Mesenchymal stem cell (in vitro differentiated cells and primary cell): ENCODE measurements at regions not wholly inside any gene's neighbourhood (a gene's known extent, or its start where the extent isn't known, plus 50 kb on each side); places are given as distances from the start of the nearest gene placed in this dataset.

Experiments used
- DNase-seq: peaks from one replicate; pipeline ENCODE4 v3.0.0-alpha.2; 2013
- H2AFZ ChIP-seq: one replicate; pipeline ENCODE4 v1.6.1; 2013; ENCODE audit warnings: low read depth, mild to moderate bottlenecking, control low read depth, inconsistent platforms, low read length, moderate library complexity
- H2AK5ac ChIP-seq: 2 replicates; pipeline ENCODE4 v1.6.1; 2013; ENCODE audit warnings: low read length, moderate library complexity, mild to moderate bottlenecking, inconsistent platforms; ENCODE audit not compliant: severe bottlenecking
- H2BK120ac ChIP-seq: one replicate; pipeline ENCODE4 v1.6.1; 2013; ENCODE audit warnings: low read depth, mild to moderate bottlenecking, inconsistent platforms, low read length, moderate library complexity
- H2BK12ac ChIP-seq, 2 experiments: one replicate each; pipeline ENCODE4 v1.6.1; 2013; ENCODE audit warnings: inconsistent platforms in 2 of 2, low read length in 2 of 2, mild to moderate bottlenecking in 2 of 2, moderate library complexity in 2 of 2, control low read depth in 1 of 2
- H2BK15ac ChIP-seq: one replicate; pipeline ENCODE4 v1.6.1; 2013; ENCODE audit warnings: mild to moderate bottlenecking, low read depth, inconsistent platforms; ENCODE audit not compliant: poor library complexity, severe bottlenecking
- H2BK5ac ChIP-seq: 2 replicates; pipeline ENCODE4 v1.6.1; 2013; ENCODE audit warnings: low read depth, mild to moderate bottlenecking, low read length, control low read depth, inconsistent platforms; ENCODE audit not compliant: poor library complexity, severe bottlenecking
- H3K14ac ChIP-seq, 2 experiments: one replicate each; pipeline ENCODE4 v1.6.1; 2013; ENCODE audit warnings: inconsistent platforms in 2 of 2, low read length in 2 of 2, control low read depth in 1 of 2, mild to moderate bottlenecking in 1 of 2, moderate library complexity in 1 of 2
- H3K18ac ChIP-seq, 2 experiments: one replicate each; pipeline ENCODE4 v1.6.1; 2013; ENCODE audit warnings: inconsistent platforms in 2 of 2, low read length in 2 of 2, control low read depth in 1 of 2, low read depth in 1 of 2, mild to moderate bottlenecking in 1 of 2
- H3K23ac ChIP-seq, 2 experiments: one replicate each; pipeline ENCODE4 v1.6.1; 2013; ENCODE audit warnings: inconsistent platforms in 2 of 2, low read length in 2 of 2, mild to moderate bottlenecking in 2 of 2, moderate library complexity in 2 of 2, control low read depth in 1 of 2
- H3K27ac ChIP-seq: 2 replicates; pipeline ENCODE4 v1.5.1; 2013; ENCODE audit warnings: mild to moderate bottlenecking, moderate library complexity, low read length, control low read depth, inconsistent platforms; ENCODE audit not compliant: poor library complexity, severe bottlenecking
- H3K27me3 ChIP-seq, 2 experiments: 2 replicates each; pipeline versions ENCODE4 v1.6.1 to v1.7.0; 2013; ENCODE audit warnings: low read length in 2 of 2, mild to moderate bottlenecking in 2 of 2, moderate library complexity in 2 of 2, control low read depth in 1 of 2, inconsistent platforms in 1 of 2; ENCODE audit not compliant: control insufficient read depth in 1 of 2, insufficient read depth in 1 of 2
- H3K36me3 ChIP-seq, 2 experiments: 2 replicates each; pipeline versions ENCODE4 v1.6.1 to v1.7.0; 2013; ENCODE audit warnings: low read length in 2 of 2, control low read depth in 1 of 2, inconsistent platforms in 1 of 2, low read depth in 1 of 2, mild to moderate bottlenecking in 1 of 2; ENCODE audit not compliant: insufficient read depth in 2 of 2, control insufficient read depth in 1 of 2
- H3K4ac ChIP-seq, 2 experiments: one replicate each; pipeline ENCODE4 v1.6.1; 2013; ENCODE audit warnings: inconsistent platforms in 2 of 2, low read length in 2 of 2, mild to moderate bottlenecking in 2 of 2, moderate library complexity in 2 of 2, control low read depth in 1 of 2, low read depth in 1 of 2
- H3K4me1 ChIP-seq: 2 replicates; pipeline ENCODE4 v1.6.1; 2013; ENCODE audit warnings: low read depth, low read length, control low read depth; ENCODE audit not compliant: control insufficient read depth, insufficient read depth
- H3K4me2 ChIP-seq: 2 replicates; pipeline ENCODE4 v1.6.1; 2013; ENCODE audit warnings: low read length, mild to moderate bottlenecking, inconsistent platforms; ENCODE audit not compliant: poor library complexity, severe bottlenecking
- H3K4me3 ChIP-seq, 2 experiments: 2 replicates each; pipeline versions ENCODE4 v1.5.1 to v1.7.0; 2013; ENCODE audit warnings: low read length in 2 of 2, mild to moderate bottlenecking in 2 of 2, control low read depth in 1 of 2, low read depth in 1 of 2; ENCODE audit not compliant: insufficient read depth in 1 of 2
- H3K79me1 ChIP-seq: replicated peaks from 2 replicates; pipeline ENCODE4 v1.6.1; 2013; ENCODE audit warnings: mild to moderate bottlenecking, control low read depth, low read length, inconsistent platforms; ENCODE audit not compliant: poor library complexity, severe bottlenecking
- H3K9ac ChIP-seq: 2 replicates; pipeline ENCODE4 v1.7.0; 2013; ENCODE audit warnings: mild to moderate bottlenecking, low read length, moderate library complexity
- H3K9me3 ChIP-seq: 2 replicates; pipeline ENCODE4 v1.7.0; 2013; ENCODE audit warnings: mild to moderate bottlenecking, low read length; ENCODE audit not compliant: control insufficient read depth
- H4K8ac ChIP-seq: one replicate; pipeline ENCODE4 v1.6.1; 2013; ENCODE audit warnings: inconsistent platforms, mild to moderate bottlenecking, low read length, moderate library complexity
- H4K91ac ChIP-seq: one replicate; pipeline ENCODE4 v1.6.1; 2013; ENCODE audit warnings: mild to moderate bottlenecking, low read length, inconsistent platforms
- WGBS: methylation state at CpG from one replicate; pipeline ENCODE4 v1.1.7; 2013; ENCODE audit warnings: mixed read lengths; 5-methylcytosine and 5-hydroxymethylcytosine counted together

DNA sequence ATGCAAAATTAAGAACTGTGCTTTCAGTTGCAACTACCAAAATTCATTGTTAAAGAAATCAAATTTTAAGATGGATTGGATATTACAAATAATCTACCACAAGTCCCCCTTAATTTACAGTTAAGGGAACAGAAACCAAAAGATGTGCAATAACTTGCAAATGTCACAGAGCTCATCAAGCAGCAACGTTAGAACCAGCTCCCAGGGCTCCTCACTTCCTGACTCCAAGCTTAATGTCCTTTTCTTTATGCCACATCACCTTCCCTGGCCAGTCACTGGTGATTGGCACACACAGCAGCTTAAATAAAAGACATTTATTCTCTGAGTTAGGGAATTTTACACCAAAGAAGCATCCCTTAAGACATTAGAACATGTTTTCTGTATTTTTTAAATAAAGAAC is 159.7 kb downstream of the RSL24D1 start:
- H2BK12ac ChIP-seq = no peak overlapping the region
- WGBS = 21% methylated on average over 1 of the region's 1 CpG
- no peak overlapping the region for H3K18ac ChIP-seq
- no peaks in the 10 kb centered on the region for H3K79me1 ChIP-seq
- H3K27me3 ChIP-seq = no peaks in the 10 kb centered on the region
- H3K36me3 ChIP-seq = no peaks in the 10 kb centered on the region
- no peak overlapping the region for H3K27ac ChIP-seq
- no peak overlapping the region for H3K23ac ChIP-seq
- H4K8ac ChIP-seq = no peak overlapping the region
- no peak overlapping the region for H2BK15ac ChIP-seq
- no peaks in the 10 kb centered on the region for H3K4me1 ChIP-seq
- H2AFZ ChIP-seq = no peak overlapping the region
- DNase-seq = no peak
- H3K14ac ChIP-seq = no peak overlapping the region
- H4K91ac ChIP-seq = no peak overlapping the region
- no peak overlapping the region for H3K9ac ChIP-seq
- no peak overlapping the region for H2BK120ac ChIP-seq
- H2BK5ac ChIP-seq = no peak overlapping the region
- no peak overlapping the region for H2AK5ac ChIP-seq
- H3K9me3 ChIP-seq = no peaks in the 10 kb centered on the region
- no peak overlapping the region for H3K4me2 ChIP-seq
- no peak overlapping the region for H3K4ac ChIP-seq
- H3K4me3 ChIP-seq = no peak overlapping the region

DNA sequence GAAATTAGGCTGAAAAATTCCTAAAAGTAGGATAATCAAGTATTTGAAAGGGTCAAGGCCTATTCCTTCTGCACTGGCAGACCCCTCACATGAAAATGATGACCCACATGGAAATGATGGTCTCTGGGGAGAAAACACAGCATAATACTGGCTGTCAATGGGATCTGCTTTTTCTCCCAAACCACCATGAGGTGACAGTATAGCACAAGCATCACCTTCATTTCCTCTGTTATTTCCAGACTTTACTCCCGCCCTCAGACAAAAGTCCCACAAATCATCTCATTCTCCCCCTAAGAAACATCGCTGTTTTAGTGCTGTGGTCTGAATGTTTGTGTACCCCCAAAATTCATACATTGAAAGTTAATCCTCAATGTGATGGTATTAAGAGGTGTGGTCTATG is 161.0 kb downstream of the RSL24D1 start:
- no CpG with 5 or more reads among the region's 2 CpGs for WGBS

DNA sequence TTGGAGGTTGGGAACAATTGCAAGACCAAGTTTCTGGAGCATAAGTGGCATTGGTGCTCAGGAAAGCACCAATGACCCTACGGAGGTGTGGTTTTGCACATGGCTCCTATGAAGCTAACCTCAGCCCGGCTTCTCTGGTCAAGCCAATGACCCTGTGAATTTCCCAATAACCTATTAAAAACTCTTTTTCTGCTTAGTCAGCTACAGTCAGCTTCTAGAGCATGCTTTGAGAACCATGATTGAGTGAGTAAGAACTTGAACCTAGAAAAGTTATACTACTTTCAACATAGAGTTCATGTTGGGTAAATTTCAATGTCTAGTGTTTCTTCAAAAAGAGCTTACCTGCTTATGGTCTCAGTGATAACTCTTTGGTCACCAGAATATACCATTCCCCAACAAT is 163.2 kb downstream of the RSL24D1 start:
- H2AK5ac ChIP-seq = no peak overlapping the region
- H3K9ac ChIP-seq = no peak overlapping the region
- no peak overlapping the region for H3K14ac ChIP-seq
- H2AFZ ChIP-seq = no peak overlapping the region
- H3K4me2 ChIP-seq = no peak overlapping the region
- no peak overlapping the region for H4K8ac ChIP-seq
- H3K23ac ChIP-seq = no peak overlapping the region
- H3K4me3 ChIP-seq = no peak overlapping the region
- H3K79me1 ChIP-seq = no peaks in the 10 kb centered on the region
- no peaks in the 10 kb centered on the region for H3K9me3 ChIP-seq
- H2BK120ac ChIP-seq = no peak overlapping the region
- no peak overlapping the region for H3K4ac ChIP-seq
- no peaks in the 10 kb centered on the region for H3K36me3 ChIP-seq
- no peaks in the 10 kb centered on the region for H3K27me3 ChIP-seq
- H3K18ac ChIP-seq = no peak overlapping the region
- H2BK5ac ChIP-seq = no peak overlapping the region
- no peak overlapping the region for H2BK12ac ChIP-seq
- H3K4me1 ChIP-seq = no peaks in the 10 kb centered on the region
- 83% methylated on average over 2 of the region's 2 CpGs for WGBS
- H4K91ac ChIP-seq = no peak overlapping the region
- no peak overlapping the region for H2BK15ac ChIP-seq
- DNase-seq = no peak
- H3K27ac ChIP-seq = no peak overlapping the region

More for the DNA sequence above, 161.0 kb downstream of the RSL24D1 start:
- Histone ChIP-seq H2AK5ac (no peak overlapping the region), H3K79me1 (no peaks in the 10 kb centered on the region), H4K91ac (no peak overlapping the region), H3K36me3 (no peaks in the 10 kb centered on the region), H3K27ac (no peak overlapping the region), H3K4me1 (no peaks in the 10 kb centered on the region), H3K9me3 (no peaks in the 10 kb centered on the region), H3K4me2 (no peak overlapping the region), H3K18ac (no peak overlapping the region), H2BK120ac (no peak overlapping the region), H4K8ac (no peak overlapping the region), H2BK12ac (no peak overlapping the region), H3K14ac (no peak overlapping the region), H2BK5ac (no peak overlapping the region), H2BK15ac (no peak overlapping the region), H3K4me3 (no peak overlapping the region), H3K23ac (no peak overlapping the region), H3K9ac (no peak overlapping the region), H3K4ac (no peak overlapping the region), H2AFZ (no peak overlapping the region), H3K27me3 (no peaks in the 10 kb centered on the region)
- DNase-seq = no peak

DNA sequence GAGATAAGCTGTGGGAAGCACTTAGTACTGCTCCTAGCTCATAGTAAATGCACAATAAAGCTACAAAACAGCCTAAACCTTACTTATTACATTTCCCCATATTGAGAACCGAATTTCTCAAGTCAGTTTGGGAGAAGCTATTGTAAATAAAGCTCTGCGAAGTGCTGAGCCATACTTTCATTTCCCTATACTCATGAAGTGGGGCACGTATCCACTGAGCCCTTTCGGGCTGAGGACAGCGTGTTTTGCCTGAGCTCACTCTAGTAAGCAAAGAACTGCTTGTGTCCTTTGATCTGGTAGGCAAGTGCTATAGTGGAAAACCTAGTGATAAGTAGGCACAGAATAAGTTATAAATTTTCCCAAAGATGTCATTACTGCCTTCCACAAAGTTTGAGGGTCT is 165.0 kb downstream of the RSL24D1 start:
- Histone ChIP-seq H3K23ac (no peak overlapping the region), H3K14ac (no peak overlapping the region), H3K27me3 (no peaks in the 10 kb centered on the region), H3K27ac (no peak overlapping the region), H2BK120ac (no peak overlapping the region), H3K4me1 (no peaks in the 10 kb centered on the region), H4K8ac (no peak overlapping the region), H4K91ac (no peak overlapping the region), H3K9me3 (no peaks in the 10 kb centered on the region), H3K79me1 (no peaks in the 10 kb centered on the region), H2BK15ac (no peak overlapping the region), H2AK5ac (no peak overlapping the region), H3K36me3 (no peaks in the 10 kb centered on the region), H3K4me2 (no peak overlapping the region), H3K4me3 (no peak overlapping the region), H3K9ac (no peak overlapping the region), H3K18ac (no peak overlapping the region), H2BK5ac (no peak overlapping the region), H2BK12ac (no peak overlapping the region), H2AFZ (no peak overlapping the region), H3K4ac (no peak overlapping the region)
- 77% methylated on average over 4 of the region's 5 CpGs for WGBS
- DNase-seq = no peak
